NCI-H510A treated with DMSO at 0.1 percent for 48 hours (cell line): ENCODE measurements at regions not wholly inside any gene's neighbourhood (a gene's known extent, or its start where the extent isn't known, plus 50 kb on each side); places are given as distances from the start of the nearest gene placed in this dataset.

Experiments used
- DNase-seq: peaks from one replicate; lab custom pipeline; 2025; lab: John Stamatoyannopoulos, UW

DNA sequence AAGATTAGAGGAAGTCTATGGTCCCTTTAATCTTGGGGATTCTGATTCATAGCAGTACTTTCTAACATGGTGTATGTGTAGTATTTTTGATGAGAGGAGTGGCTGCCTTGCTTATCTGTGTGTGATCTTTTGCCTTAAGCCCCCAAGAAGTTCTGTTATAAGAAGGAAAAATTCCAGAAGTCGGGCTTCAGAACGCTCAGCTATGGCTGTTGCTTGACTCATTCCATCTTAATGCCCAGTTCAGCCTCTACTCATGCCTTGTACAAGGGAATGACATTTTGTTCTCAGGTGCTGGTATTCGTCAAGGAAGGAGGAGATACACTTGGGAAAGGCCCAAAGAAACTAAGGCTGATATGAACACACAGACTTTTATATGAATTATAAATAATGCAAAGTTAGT is 713.0 kb upstream of the MARCKS start:
- DNase-seq = no peak

- no peak for DNase-seq
Observed at GRCh38 chr6:113146878-113147277, 710.3 kb upstream of the MARCKS start.

DNA sequence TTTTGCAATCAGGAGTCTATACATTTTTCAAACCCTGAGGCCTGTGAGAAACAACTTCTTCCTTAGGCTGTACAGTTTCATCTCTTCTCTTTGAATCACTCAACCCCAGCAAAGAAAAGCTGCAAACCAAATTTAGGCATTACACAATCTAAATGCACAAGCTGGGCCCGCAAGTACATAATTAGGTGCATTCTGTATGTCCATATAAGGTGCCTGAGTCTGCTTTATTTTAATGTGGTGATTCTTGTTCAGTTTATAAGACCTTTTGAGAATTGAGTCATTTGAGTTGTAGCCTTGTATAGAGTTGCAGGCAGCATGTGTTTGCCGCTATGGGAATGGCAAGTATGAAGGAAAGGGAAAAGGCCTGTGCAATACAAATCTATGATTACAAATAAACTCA is 709.6 kb upstream of the MARCKS start:
- no peak for DNase-seq

DNA sequence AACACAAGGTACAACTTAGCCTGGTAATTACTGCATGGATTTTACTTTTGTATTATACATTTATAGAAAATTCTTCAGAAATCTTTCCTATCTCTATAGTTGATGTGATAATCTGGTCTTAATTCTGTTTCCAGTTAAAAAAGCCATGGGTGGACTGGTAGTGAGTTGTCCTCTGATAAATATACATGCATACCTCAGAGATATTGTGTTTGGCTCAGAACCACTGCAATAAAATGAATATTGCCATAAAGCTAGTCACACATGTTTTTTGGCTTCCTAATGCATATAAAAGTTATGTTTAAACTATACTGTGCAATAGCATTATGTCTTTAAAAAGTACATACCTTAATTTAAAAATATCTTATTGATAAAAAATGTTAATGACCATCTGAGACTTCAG is 708.6 kb upstream of the MARCKS start:
- DNase-seq = no peak

DNA sequence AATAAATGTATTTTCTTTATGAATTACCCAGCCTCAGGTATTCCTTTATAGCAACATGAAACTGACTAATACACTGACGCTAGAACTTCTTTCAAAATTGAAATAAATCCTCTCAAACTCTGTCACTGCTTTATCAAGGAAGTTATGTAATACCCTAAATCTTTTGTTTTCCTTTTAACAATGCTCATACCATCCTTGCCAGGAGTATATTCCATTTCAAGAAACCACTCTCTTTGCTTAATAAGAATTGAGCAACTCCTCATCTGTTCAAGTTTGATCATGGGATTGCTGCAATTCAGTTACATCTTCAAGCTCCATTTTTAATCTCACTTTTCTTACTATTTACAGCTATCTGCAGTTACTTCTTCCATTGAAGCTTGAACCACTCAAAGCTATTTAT is 707.6 kb upstream of the MARCKS start:
- no peak for DNase-seq

GRCh38 chr6:113160306-113161017 is 696.7 kb upstream of the MARCKS start:
- no peak for DNase-seq

DNA sequence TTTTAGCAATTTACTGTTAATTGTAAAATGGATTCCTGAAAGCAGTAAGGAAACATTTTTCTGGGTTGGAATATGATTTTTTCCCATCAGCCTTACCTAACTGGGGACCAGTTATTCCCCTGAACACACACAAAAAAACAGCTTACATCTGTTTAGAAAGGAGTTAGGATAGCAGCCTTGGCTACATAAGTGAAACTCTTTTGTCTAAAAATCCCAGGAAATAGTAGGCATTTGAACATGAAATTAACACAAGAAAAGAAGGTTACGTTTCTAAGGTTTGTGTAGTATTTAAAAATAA is 696.2 kb upstream of the MARCKS start:
- no peak for DNase-seq

DNA sequence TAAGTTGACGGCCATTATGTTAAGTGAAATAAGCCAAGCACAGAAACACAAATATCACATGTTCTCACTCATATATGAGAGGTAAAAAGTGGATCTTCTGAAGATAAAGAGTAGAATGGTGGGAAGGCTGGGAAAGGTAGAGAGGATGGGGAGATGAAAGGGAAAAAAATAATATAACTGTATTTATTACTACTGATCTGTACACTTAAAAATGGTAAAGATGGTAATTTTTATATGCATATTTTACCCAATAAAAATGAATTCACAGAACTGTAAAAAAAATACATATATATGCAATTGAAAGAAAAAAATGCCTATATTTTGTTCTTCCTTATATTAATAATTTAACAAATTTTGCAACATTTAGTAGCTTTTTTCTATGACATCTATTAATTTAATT is 694.4 kb upstream of the MARCKS start:
- no peak for DNase-seq

DNA sequence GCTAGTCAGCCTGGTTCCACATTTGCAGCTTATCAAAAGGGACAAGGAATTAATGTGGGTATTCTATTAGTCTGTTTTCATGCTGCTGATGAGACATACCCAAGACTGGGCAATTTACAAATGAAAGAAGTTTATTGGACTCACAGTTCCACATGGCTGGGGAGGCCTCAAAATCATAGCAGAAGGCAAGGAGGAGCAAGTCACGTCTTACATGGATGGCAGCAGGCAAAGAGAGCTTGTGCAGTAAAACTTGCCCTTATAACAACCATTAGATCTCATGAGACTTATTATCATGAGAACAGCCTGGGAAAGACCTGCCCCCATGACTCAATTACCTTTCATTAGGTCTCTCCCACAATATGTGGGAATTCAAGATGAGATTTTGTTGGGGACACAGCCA is 689.1 kb upstream of the MARCKS start:
- DNase-seq = no peak

DNA sequence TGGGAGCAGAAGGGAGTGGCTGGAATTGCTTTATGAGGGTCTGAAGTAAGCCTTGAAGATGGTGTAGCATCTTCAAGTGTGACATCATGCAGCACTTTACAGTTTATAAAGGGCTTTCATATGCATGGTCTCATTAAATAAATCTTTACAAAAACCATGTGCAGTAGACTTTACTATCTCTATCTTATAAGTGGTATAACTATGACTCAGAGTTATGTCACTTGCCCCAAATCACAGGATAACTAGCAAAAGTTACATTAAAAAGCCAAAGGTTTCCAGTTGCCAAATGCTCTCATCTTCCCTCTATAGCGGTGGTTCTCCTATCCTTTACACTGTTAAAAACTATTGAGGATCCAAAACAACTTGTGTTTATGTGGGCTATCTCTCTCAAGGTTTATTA is 687.7 kb upstream of the MARCKS start:
- DNase-seq = no peak

DNA sequence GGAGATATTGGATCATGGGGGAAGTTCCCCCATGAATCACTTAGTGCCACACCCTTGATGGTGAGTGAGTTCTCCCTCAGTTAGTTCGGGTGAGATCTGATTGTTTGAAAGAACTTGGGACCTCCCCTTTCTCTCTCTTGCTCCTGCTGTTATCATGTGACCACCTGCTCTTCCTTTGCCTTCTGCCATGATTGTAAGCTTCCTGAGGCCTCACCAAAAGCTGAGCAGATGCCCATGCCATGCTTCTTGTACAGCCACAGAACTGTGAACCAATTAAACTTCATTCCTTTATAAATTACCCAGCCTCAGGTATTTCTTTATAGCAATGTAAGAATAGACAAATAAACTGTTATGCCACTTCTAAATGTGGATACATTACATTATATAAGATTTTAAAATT is 686.7 kb upstream of the MARCKS start:
- no peak for DNase-seq

DNA sequence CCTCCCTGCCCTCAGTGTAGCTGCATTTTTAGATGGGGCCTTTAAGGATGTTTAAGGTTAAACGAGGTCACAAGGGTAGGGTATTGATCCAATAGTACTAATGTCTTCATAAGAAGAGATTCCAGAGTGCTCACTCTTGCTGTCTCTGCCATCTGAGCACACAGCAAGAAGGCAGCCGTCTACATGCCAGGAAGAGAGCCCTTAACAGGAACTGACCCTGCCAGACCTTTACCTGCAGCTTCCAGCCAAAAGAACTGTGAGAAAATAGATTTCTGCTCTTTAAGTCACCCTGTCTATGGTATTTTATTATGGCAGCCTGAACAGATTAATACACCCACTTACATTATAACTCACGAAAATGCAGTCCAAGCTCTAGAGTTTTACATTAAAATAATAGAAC is 685.3 kb upstream of the MARCKS start:
- no peak for DNase-seq

- DNase-seq = no peak
Observed at GRCh38 chr6:113172531-113172966, 684.6 kb upstream of the MARCKS start.

GRCh38 chr6:113178349-113178748 is 678.8 kb upstream of the MARCKS start:
- no peak for DNase-seq

DNA sequence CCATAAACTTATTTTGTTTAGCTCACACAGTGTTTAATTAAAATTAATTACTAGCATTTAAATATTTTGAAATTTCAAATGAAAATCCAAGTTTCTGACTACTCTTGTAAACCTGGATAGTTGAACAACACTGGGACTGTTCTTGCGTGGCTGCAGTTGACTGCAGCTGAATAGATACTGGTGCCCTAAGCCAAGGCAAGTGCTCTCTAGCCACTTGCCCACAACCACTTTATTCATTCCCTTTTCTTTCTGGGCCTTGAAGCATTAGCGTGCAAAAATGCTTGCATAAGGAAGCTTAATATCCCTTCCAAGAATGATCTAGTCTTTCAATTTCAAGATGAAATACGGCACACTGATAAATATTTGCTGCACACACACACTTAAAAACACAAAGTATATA is 676.0 kb upstream of the MARCKS start:
- DNase-seq = no peak

- DNase-seq = no peak
Observed at GRCh38 chr6:113182370-113183141, 674.6 kb upstream of the MARCKS start.

DNA sequence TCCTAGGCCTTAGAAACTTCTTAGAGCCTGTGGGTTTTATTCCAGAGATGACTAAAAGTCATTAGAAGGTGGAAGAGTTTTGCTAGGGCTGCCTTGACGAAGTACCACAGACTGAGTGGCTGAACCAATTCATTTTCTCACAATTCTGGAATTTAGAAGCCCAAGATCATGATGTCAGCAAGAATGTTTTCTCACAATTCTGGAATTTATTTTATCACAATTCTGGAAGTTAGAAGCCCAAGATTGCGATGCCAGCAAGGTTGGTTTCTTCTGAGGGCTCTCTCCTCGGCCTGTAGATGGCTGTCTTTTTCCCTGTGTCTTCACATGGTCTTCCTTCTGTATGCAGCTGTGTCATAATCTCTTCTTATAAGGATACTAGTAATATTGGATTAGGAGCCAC is 672.9 kb upstream of the MARCKS start:
- no peak for DNase-seq

DNA sequence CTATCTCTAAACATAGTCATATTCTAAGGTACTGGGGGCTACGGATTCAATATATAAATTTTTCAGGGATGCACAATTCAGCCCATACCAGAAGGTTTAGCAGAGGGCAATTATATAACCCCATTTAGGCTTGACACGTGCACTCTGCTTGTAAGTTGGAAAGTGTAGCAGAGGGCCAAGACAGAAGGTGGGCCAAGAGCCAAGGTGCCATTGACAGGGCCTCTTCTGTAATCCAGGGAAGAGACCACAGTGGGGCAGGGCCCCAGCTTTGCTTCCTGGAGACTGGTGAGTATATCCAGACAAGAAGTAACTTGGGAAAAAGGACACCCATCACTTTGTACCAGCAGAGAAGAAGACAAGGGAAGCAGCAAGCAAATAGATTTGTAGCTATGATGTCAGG is 672.4 kb upstream of the MARCKS start:
- DNase-seq = no peak

DNA sequence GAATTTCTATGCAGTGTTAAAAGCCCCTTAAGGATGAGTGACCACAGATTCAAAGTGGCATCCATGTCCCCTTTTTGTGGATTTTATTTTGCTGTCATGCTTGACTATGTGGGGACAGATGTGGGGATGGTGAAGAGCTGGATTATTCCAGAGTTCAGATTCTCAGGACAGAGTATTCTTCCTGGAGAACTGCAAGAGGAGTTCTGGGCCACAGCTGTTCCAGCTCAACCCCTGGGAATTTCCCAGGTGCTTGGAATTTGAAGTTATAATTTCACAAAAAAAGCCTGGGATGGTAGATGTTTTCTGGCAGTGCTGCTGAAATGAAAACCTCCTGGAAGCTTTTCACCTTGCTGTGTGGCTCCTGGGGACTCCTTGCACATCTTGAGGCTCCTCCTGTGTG is 671.8 kb upstream of the MARCKS start:
- DNase-seq = no peak

GRCh38 chr6:113187661-113188060 is 669.5 kb upstream of the MARCKS start:
- no peak for DNase-seq

GRCh38 chr6:113188962-113189361 is 668.2 kb upstream of the MARCKS start:
- DNase-seq = no peak

- DNase-seq = no peak
Observed at GRCh38 chr6:113190170-113190569, 667.0 kb upstream of the MARCKS start.

DNA sequence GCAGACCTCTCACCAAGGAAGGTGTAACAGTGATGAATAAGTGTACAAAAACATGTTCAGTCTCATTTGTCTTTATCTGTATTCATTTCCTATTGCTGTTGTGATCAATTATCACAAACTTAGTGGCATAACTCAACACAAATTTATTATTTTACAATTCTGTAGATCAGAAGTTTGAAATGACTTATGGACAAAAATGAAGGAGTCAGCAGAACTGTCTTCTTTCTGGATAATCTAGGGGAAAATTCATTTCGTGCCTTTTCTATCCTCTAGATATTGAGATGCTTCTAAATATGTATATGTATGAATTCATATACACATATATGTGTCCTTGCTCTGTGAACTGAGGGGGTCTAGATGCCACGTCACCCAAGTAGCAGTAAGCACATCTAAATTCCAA is 663.1 kb upstream of the MARCKS start:
- DNase-seq = no peak
